ENCODE measurements at regions not wholly inside any gene's neighbourhood (a gene's known extent, or its start where the extent isn't known, plus 50 kb on each side); places are given as distances from the start of the nearest gene placed in this dataset.

DNA sequence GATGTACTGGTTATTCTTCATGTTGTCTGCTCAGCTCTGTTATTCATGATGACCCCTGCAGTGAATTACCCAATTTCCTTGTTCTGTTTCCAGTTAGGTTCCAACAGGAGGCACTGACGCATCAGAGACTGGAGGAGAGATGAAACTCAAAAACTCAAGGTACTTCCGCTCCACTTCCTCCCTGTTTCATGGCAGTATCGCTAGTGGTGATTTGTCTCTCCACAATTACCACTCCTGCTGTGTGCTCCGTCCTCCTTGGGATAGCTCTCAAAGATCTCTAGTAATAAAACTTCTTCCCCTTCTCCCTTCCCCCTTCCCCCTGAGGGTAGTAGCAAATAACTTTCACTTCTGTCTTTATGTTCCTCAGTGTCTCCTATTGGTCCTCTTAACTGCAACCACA lies 107.4 kb upstream of the ABCB5 start:
- DNase-seq: peak in 1 of 2 donors; percentile 14
- no CpG with 5 or more reads among the region's 4 CpGs for WGBS (ENCODE audit: extremely low coverage, insufficient coverage, insufficient read length)

DNA sequence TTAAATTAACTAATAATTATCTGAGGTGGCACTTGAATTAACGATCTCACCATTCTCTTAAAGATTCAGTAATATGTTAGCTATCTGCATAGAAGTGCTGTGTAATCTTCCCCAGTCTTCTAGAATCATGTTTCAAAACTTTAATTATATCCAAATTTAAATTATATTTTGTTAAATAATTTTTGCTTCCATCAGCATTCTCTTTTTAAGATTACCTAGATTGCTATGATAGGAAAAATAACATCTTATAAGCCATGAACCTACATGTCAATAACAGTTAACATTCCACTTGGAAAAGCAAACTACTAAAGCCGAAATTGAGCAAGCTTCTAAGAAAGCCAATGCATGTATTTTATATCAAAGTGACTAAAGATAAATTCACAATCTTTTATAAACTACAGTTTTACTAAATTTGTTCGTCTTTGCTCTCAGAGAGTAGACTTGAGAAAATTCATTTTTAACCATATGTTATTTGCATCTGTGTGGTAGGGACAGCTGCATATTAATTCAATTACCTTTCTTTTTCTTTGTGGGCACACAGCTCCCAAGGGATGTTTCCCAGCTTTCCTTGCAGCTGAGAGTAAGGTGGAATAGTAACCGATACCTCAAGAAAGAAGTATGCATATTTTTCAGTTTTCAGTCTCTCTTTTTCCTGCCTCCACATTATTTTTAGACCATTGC lies 105.4 kb upstream of the ABCB5 start:
- no peaks in the 10 kb centered on the region for H3K79me1 ChIP-seq (ENCODE audit: low read length)
- no peak overlapping the region for H3K4me2 ChIP-seq (ENCODE audit: low read length)
- no peak overlapping the region for H3K14ac ChIP-seq (ENCODE audit: low read length)
- no peak for DNase-seq
- no peak overlapping the region for H4K12ac ChIP-seq (ENCODE audit: low read depth, low read length)
- no peak overlapping the region for H2AK5ac ChIP-seq (ENCODE audit: low read length)
- H2BK120ac ChIP-seq (ENCODE audit: insufficient read depth, low read length, poor library complexity): no peak overlapping the region
- no peak overlapping the region for H3K23ac ChIP-seq (ENCODE audit: low read length)
- no peak overlapping the region for H3K18ac ChIP-seq (ENCODE audit: low read length)
- no peaks in the 10 kb centered on the region for H3K27me3 ChIP-seq (ENCODE audit: insufficient read depth, low read length)
- no peak overlapping the region for H2AFZ ChIP-seq (ENCODE audit: insufficient read depth, low read length, poor library complexity)
- WGBS (ENCODE audit: extremely low coverage, insufficient coverage, insufficient read length): no CpG with 5 or more reads among the region's 4 CpGs
- H3K36me3 ChIP-seq (ENCODE audit: control insufficient read depth in 1 of 2, insufficient read depth in 2 of 2, low read length in 2 of 2): no peaks in the 10 kb centered on the region
- H3K27ac ChIP-seq (ENCODE audit: low read depth, low read length): no peak overlapping the region
- no peaks in the 10 kb centered on the region for H3K9me3 ChIP-seq (ENCODE audit: insufficient read depth, low read depth, low read length)
- H4K91ac ChIP-seq (ENCODE audit: low read depth, low read length): no peak overlapping the region
- no peak overlapping the region for H3K4ac ChIP-seq (ENCODE audit: low read depth, low read length)
- no peak overlapping the region for H2BK5ac ChIP-seq (ENCODE audit: low read depth, low read length, poor library complexity)
- no peaks in the 10 kb centered on the region for H3K79me2 ChIP-seq (ENCODE audit: control insufficient read depth, insufficient read depth, low read length, poor library complexity)
- H3K4me1 ChIP-seq (ENCODE audit: control insufficient read depth in 1 of 2, insufficient read depth in 2 of 2, low read length in 2 of 2): no peaks in the 10 kb centered on the region
- H4K8ac ChIP-seq (ENCODE audit: low read depth, low read length): no peak overlapping the region
- H3K9ac ChIP-seq (ENCODE audit: low read length): no peak overlapping the region
- H2BK12ac ChIP-seq (ENCODE audit: low read length): no peak overlapping the region
- no peak overlapping the region for H3K4me3 ChIP-seq (ENCODE audit: low read depth, low read length)

More for the DNA sequence above, 107.4 kb upstream of the ABCB5 start:
- no peaks in the 10 kb centered on the region for H3K27me3 ChIP-seq (ENCODE audit: insufficient read depth, low read length)
- H3K18ac ChIP-seq (ENCODE audit: low read length): no peak overlapping the region
- no peaks in the 10 kb centered on the region for H3K36me3 ChIP-seq (ENCODE audit: control insufficient read depth in 1 of 2, insufficient read depth in 2 of 2, low read length in 2 of 2)
- no peak overlapping the region for H3K9ac ChIP-seq (ENCODE audit: low read length)
- no peak overlapping the region for H3K23ac ChIP-seq (ENCODE audit: low read length)
- no peak overlapping the region for H2BK12ac ChIP-seq (ENCODE audit: low read length)
- no peak overlapping the region for H2AK5ac ChIP-seq (ENCODE audit: low read length)
- no peaks in the 10 kb centered on the region for H3K79me2 ChIP-seq (ENCODE audit: control insufficient read depth, insufficient read depth, low read length, poor library complexity)
- H3K4me2 ChIP-seq (ENCODE audit: low read length): no peak overlapping the region
- H3K9me3 ChIP-seq (ENCODE audit: insufficient read depth, low read depth, low read length): no peaks in the 10 kb centered on the region
- H3K4ac ChIP-seq (ENCODE audit: low read depth, low read length): no peak overlapping the region
- H3K27ac ChIP-seq (ENCODE audit: low read depth, low read length): no peak overlapping the region
- no peak overlapping the region for H4K8ac ChIP-seq (ENCODE audit: low read depth, low read length)
- no peak overlapping the region for H3K4me3 ChIP-seq (ENCODE audit: low read depth, low read length)
- H3K79me1 ChIP-seq (ENCODE audit: low read length): no peaks in the 10 kb centered on the region
- H2AFZ ChIP-seq (ENCODE audit: insufficient read depth, low read length, poor library complexity): no peak overlapping the region
- H4K91ac ChIP-seq (ENCODE audit: low read depth, low read length): no peak overlapping the region
- H4K12ac ChIP-seq (ENCODE audit: low read depth, low read length): no peak overlapping the region
- H2BK120ac ChIP-seq (ENCODE audit: insufficient read depth, low read length, poor library complexity): no peak overlapping the region
- H3K4me1 ChIP-seq (ENCODE audit: control insufficient read depth in 1 of 2, insufficient read depth in 2 of 2, low read length in 2 of 2): no peaks in the 10 kb centered on the region
- H2BK5ac ChIP-seq (ENCODE audit: low read depth, low read length, poor library complexity): no peak overlapping the region
- no peak overlapping the region for H3K14ac ChIP-seq (ENCODE audit: low read length)

DNA sequence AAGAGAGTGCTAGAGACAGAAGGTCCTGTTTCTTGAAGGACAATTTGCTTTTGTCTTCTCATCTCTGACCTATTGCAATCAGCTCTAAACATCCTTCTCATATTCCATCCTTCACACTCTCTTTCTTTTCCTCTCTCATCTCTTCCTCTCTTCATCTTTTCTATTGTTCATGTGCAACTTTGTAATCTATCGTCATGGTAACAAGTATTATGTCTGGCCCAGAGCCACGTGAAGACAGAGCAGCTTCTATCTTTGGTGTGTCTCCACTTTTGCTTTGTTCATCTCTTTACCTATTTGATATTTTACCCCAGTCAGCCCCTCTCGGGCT lies 104.9 kb upstream of the ABCB5 start:
- no peak overlapping the region for H3K4ac ChIP-seq (ENCODE audit: low read depth, low read length)
- no peak overlapping the region for H4K91ac ChIP-seq (ENCODE audit: low read depth, low read length)
- no peak overlapping the region for H3K4me2 ChIP-seq (ENCODE audit: low read length)
- H3K4me1 ChIP-seq (ENCODE audit: control insufficient read depth in 1 of 2, insufficient read depth in 2 of 2, low read length in 2 of 2): no peaks in the 10 kb centered on the region
- no peak overlapping the region for H2BK12ac ChIP-seq (ENCODE audit: low read length)
- H3K18ac ChIP-seq (ENCODE audit: low read length): no peak overlapping the region
- H3K27ac ChIP-seq (ENCODE audit: low read depth, low read length): no peak overlapping the region
- no peak overlapping the region for H4K12ac ChIP-seq (ENCODE audit: low read depth, low read length)
- H2BK120ac ChIP-seq (ENCODE audit: insufficient read depth, low read length, poor library complexity): no peak overlapping the region
- no peak overlapping the region for H3K14ac ChIP-seq (ENCODE audit: low read length)
- H4K8ac ChIP-seq (ENCODE audit: low read depth, low read length): no peak overlapping the region
- no peaks in the 10 kb centered on the region for H3K27me3 ChIP-seq (ENCODE audit: insufficient read depth, low read length)
- no peaks in the 10 kb centered on the region for H3K79me1 ChIP-seq (ENCODE audit: low read length)
- H3K23ac ChIP-seq (ENCODE audit: low read length): no peak overlapping the region
- no peak overlapping the region for H2AFZ ChIP-seq (ENCODE audit: insufficient read depth, low read length, poor library complexity)
- WGBS (ENCODE audit: extremely low coverage, insufficient coverage, insufficient read length): no CpG with 5 or more reads among the region's 3 CpGs
- no peaks in the 10 kb centered on the region for H3K36me3 ChIP-seq (ENCODE audit: control insufficient read depth in 1 of 2, insufficient read depth in 2 of 2, low read length in 2 of 2)
- no peak overlapping the region for H3K9ac ChIP-seq (ENCODE audit: low read length)
- no peak for DNase-seq
- H3K9me3 ChIP-seq (ENCODE audit: insufficient read depth, low read depth, low read length): no peaks in the 10 kb centered on the region
- H3K4me3 ChIP-seq (ENCODE audit: low read depth, low read length): no peak overlapping the region
- H3K79me2 ChIP-seq (ENCODE audit: control insufficient read depth, insufficient read depth, low read length, poor library complexity): no peaks in the 10 kb centered on the region
- H2BK5ac ChIP-seq (ENCODE audit: low read depth, low read length, poor library complexity): no peak overlapping the region
- no peak overlapping the region for H2AK5ac ChIP-seq (ENCODE audit: low read length)

DNA sequence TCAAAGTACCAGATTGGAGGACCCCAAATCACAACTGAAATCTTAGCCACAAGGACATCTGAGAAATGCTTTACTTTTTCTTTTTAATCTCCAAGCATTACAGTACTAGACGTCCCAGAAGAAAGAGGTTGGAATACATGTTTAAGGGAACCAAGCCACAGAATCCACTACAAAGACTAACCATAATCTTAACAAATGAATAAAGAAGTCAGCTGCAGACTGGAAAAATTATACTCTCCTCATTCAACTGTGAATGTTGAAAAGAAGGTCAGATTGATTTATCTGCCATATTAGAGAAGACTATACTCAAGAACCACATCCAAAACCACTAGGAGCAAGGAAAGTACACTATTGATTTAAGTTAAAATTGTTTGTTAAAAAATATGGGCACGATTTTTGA lies 102.1 kb upstream of the ABCB5 start:
- Histone ChIP-seq H2AFZ (ENCODE audit: insufficient read depth, low read length, poor library complexity) (no peak overlapping the region), H3K23ac (ENCODE audit: low read length) (no peak overlapping the region), H3K27ac (ENCODE audit: low read depth, low read length) (no peak overlapping the region), H2BK5ac (ENCODE audit: low read depth, low read length, poor library complexity) (no peak overlapping the region), H3K18ac (ENCODE audit: low read length) (no peak overlapping the region), H3K4me1 (ENCODE audit: control insufficient read depth in 1 of 2, insufficient read depth in 2 of 2, low read length in 2 of 2) (no peaks in the 10 kb centered on the region), H4K12ac (ENCODE audit: low read depth, low read length) (no peak overlapping the region), H3K4ac (ENCODE audit: low read depth, low read length) (no peak overlapping the region), H2BK120ac (ENCODE audit: insufficient read depth, low read length, poor library complexity) (no peak overlapping the region), H3K9ac (ENCODE audit: low read length) (no peak overlapping the region), H2BK12ac (ENCODE audit: low read length) (no peak overlapping the region), H4K91ac (ENCODE audit: low read depth, low read length) (no peak overlapping the region), H2AK5ac (ENCODE audit: low read length) (no peak overlapping the region), H3K27me3 (ENCODE audit: insufficient read depth, low read length) (no peaks in the 10 kb centered on the region), H3K4me3 (ENCODE audit: low read depth, low read length) (no peak overlapping the region), H3K79me2 (ENCODE audit: control insufficient read depth, insufficient read depth, low read length, poor library complexity) (no peaks in the 10 kb centered on the region), H3K36me3 (ENCODE audit: control insufficient read depth in 1 of 2, insufficient read depth in 2 of 2, low read length in 2 of 2) (no peaks in the 10 kb centered on the region), H4K8ac (ENCODE audit: low read depth, low read length) (no peak overlapping the region), H3K79me1 (ENCODE audit: low read length) (no peaks in the 10 kb centered on the region), H3K9me3 (ENCODE audit: insufficient read depth, low read depth, low read length) (no peaks in the 10 kb centered on the region), H3K4me2 (ENCODE audit: low read length) (no peak overlapping the region), H3K14ac (ENCODE audit: low read length) (no peak overlapping the region)
- no CpG with 5 or more reads among the region's 2 CpGs for WGBS (ENCODE audit: extremely low coverage, insufficient coverage, insufficient read length)
- no peak for DNase-seq
